Ovary (tissue), 7 donors: ENCODE measurements at regions not wholly inside any gene's neighbourhood (a gene's known extent, or its start where the extent isn't known, plus 50 kb on each side); places are given as distances from the start of the nearest gene placed in this dataset.

Experiments
- DNase-seq, 5 donors: peaks; one replicate each; pipeline ENCODE4 v3.0.0-alpha.2; 2019 to 2020
- H3K27ac ChIP-seq, 2 donors: fragments of 200-600 bp; one replicate each; pipeline versions ENCODE4 v1.5.1 to v1.8.0; 2019 to 2022
- H3K27me3 ChIP-seq: fragments of 200-600 bp; one replicate; pipeline ENCODE4 v1.8.0; 2022
- H3K36me3 ChIP-seq: fragments of 200-600 bp; sonication (generic); one replicate; pipeline ENCODE4 v1.5.1; 2019
- H3K4me1 ChIP-seq: one replicate; pipeline ENCODE4 v1.8.1; 2013; ENCODE audit warnings: mild to moderate bottlenecking, moderate library complexity; ENCODE audit not compliant: insufficient read depth
- H3K4me3 ChIP-seq: fragments of 200-600 bp; sonication (generic); one replicate; pipeline ENCODE4 v1.5.1; 2017
- H3K9me3 ChIP-seq, 2 donors: fragments of 200-600 bp in 1 of 2; sonication (generic) in 1 of 2; one replicate each; pipeline versions ENCODE4 v1.5.1 to v1.8.1; 2013 to 2019; ENCODE audit warnings: mild to moderate bottlenecking in 1 of 2, moderate library complexity in 1 of 2
- EP300 ChIP-seq: sonication (generic); formaldehyde crosslinking; IDR thresholded peaks from one replicate; pipeline ENCODE4 v1.6.1; 2017; ENCODE audit warnings: antibody characterized with exemption
- POLR2A ChIP-seq: fragments of 450-650 bp; IDR thresholded peaks from one replicate; pipeline ENCODE4 v1.6.1; 2017; ENCODE audit warnings: antibody characterized with exemption, mild to moderate bottlenecking, moderate library complexity
- WGBS, 3 donors: extraction: QIAGEN DNeasy Blood & Tissue Kit in 1 of 3; methylation state at CpG; one replicate each; pipeline versions ENCODE4 v1.1.5 to v1.1.7; 2013 to 2017; 5-methylcytosine and 5-hydroxymethylcytosine counted together
- intact Hi-C, 4 donors: fragments of 100-400 bp; cut with DNase I; formaldehyde crosslinking; loops; one replicate each; pipeline versions ENCODE4 v1.11.0 to v1.15.1; 2022 to 2023
- TF ChIP-seq, protein P1 (sequence below), 3 donors: fragments of 450-650 bp in 2 of 3; fragments of 200-600 bp in 1 of 3; IDR thresholded peaks; one replicate each; pipeline versions ENCODE4 v1.5.1 to v1.8.0; 2016 to 2022; ENCODE audit warnings: antibody characterized with exemption in 3 of 3, mild to moderate bottlenecking in 1 of 3
- donor health status: DM: no; HTN: no; CAD: no; lungs with moderate emphysema.
- donor health status: DM: no; HTN: no; CAD: no.
- donor health status: Bipolar disorder and iron deficiency.
- donor health status: DM: no; HTN: no; CAD: no.
- donor health status: DM: yes; HTN: yes; CAD: no.

DNA sequence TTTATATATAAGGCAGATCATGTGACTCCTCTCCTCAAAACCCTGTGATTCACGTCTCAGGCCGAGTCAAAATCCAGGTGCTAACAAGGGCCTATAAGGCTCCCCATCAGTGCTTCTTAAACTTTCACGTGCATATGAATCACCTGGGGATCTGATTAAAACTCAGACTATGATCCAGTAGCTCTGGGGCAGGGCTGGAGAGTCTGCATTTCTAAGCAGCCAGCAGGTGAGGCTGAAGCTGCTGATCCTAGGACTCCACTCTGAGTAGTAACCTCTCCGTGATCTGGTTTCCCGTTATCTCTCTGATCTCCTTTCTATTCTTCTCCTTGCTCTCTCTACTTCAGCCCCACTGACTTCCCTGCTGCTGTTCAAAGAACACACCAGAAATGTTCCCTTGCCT is 252.4 kb upstream of the RPS6KA3 start:
- intact Hi-C loops: no loop called here
- no peaks in the 10 kb centered on the region for H3K4me1 ChIP-seq
- TF ChIP-seq EP300 (no peak), POLR2A (no peak)
- TF ChIP-seq, protein P1, sequence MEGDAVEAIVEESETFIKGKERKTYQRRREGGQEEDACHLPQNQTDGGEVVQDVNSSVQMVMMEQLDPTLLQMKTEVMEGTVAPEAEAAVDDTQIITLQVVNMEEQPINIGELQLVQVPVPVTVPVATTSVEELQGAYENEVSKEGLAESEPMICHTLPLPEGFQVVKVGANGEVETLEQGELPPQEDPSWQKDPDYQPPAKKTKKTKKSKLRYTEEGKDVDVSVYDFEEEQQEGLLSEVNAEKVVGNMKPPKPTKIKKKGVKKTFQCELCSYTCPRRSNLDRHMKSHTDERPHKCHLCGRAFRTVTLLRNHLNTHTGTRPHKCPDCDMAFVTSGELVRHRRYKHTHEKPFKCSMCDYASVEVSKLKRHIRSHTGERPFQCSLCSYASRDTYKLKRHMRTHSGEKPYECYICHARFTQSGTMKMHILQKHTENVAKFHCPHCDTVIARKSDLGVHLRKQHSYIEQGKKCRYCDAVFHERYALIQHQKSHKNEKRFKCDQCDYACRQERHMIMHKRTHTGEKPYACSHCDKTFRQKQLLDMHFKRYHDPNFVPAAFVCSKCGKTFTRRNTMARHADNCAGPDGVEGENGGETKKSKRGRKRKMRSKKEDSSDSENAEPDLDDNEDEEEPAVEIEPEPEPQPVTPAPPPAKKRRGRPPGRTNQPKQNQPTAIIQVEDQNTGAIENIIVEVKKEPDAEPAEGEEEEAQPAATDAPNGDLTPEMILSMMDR (IDR thresholded peaks at IDR 0.05): no peak
- no peak for DNase-seq
- H3K9me3 ChIP-seq: no peaks in the 10 kb centered on the region
- H3K4me3 ChIP-seq: no peak overlapping the region
- H3K27me3 ChIP-seq: no peaks in the 10 kb centered on the region
- 52 to 68% (median 56%) methylated on average over 5 of the region's 5 CpGs for WGBS, 3 donors
- H3K36me3 ChIP-seq: no peaks in the 10 kb centered on the region
- no peak overlapping the region for H3K27ac ChIP-seq

DNA sequence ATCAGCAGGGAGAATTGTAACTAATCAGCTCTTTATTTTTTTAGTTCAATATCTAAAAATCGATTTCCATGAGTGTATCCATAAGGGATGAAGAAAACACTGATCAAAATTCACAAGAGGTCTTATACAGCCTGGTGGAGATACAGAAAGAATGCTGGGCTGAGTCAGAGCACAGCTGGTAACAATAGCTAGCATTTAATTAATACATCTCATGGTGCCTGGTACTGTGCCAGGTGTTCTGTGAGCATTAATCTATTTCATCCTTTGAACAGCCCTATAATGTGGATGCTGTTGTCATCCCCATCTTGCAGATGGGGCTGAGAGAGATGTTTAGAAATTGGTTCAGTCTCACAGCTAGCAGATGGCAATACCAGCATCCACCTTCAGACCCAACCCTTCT is 250.9 kb upstream of the RPS6KA3 start:
- Histone ChIP-seq H3K9me3 (no peaks in the 10 kb centered on the region), H3K36me3 (no peaks in the 10 kb centered on the region), H3K4me3 (no peak overlapping the region), H3K27ac (no peak overlapping the region), H3K4me1 (no peaks in the 10 kb centered on the region), H3K27me3 (no peaks in the 10 kb centered on the region)
- intact Hi-C loops: no loop called here
- TF ChIP-seq EP300: no peak
- TF ChIP-seq, protein P1 (IDR thresholded peaks at IDR 0.05): no peak
- no peak for TF ChIP-seq POLR2A
- no peak for DNase-seq
- 45 to 68% (median 63%) methylated on average over 1 of the region's 1 CpG for WGBS, 3 donors

DNA sequence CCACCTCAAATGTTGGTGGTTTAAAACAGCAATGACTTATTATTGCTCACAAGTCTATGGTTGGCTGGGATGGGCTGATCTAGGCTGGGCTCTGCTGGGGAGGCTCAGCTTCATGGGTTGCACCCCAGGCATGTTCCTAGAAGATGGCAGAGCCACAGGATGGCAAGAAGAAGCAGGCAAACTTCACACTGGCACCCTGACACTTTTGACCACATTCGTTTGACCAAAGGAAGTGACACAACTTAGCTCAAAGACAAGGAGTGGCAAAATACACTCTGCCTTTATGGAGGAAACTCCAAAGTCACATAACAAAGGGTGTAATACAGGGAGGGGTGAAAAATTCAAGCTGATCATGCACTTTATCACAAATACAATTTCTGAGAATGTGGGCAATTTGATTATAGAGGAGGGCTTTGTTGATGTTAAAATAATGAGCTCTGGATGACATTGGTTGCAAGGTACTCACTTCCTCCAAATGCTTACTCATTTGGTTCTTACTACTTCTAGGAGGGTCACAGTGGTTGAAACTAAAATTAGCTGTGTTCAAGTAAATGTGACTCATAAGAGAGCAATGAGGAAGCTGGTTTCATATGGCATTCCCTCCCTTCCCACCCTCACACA is 249.2 kb upstream of the RPS6KA3 start:
- H3K4me1 ChIP-seq: no peaks in the 10 kb centered on the region
- DNase-seq: no peak
- no peaks in the 10 kb centered on the region for H3K36me3 ChIP-seq
- no peaks in the 10 kb centered on the region for H3K9me3 ChIP-seq
- 40 to 47% (median 43%) methylated on average over 1 of the region's 1 CpG for WGBS, 3 donors
- TF ChIP-seq EP300 (no peak), POLR2A (no peak)
- TF ChIP-seq, protein P1 (IDR thresholded peaks at IDR 0.05): no peak
- no peak overlapping the region for H3K4me3 ChIP-seq
- intact Hi-C loops: no loop called here
- H3K27me3 ChIP-seq: no peaks in the 10 kb centered on the region
- no peak overlapping the region for H3K27ac ChIP-seq

DNA sequence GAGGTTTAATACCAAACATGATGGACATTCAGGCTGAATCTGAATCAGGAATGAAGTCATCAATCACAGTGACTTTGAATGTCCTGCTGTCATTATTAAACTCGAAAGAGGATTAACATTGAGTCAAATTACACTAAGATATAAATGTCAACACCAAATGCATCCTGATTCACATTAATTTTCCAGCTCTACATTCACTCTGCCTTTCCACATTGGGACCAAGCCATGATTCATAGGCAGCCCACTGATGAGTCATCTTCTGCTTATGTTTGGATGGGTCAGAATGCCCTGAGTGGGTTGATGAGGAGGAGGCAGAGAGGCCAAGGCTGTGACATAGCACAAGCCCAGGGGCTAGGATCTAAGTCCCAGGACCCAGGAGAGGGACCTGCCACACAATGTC is 247.6 kb upstream of the RPS6KA3 start:
- TF ChIP-seq, protein P1 (IDR thresholded peaks at IDR 0.05): no peak
- TF ChIP-seq EP300: no peak
- TF ChIP-seq POLR2A: no peak
- no peak overlapping the region for H3K27ac ChIP-seq
- H3K4me1 ChIP-seq: no peaks in the 10 kb centered on the region
- H3K9me3 ChIP-seq: no peaks in the 10 kb centered on the region
- H3K36me3 ChIP-seq: no peaks in the 10 kb centered on the region
- H3K4me3 ChIP-seq: no peak overlapping the region
- intact Hi-C loops: no loop called here
- no peak for DNase-seq
- WGBS, 3 donors: 23 to 37% (median 35%) methylated on average over 1 of the region's 1 CpG
- H3K27me3 ChIP-seq: no peaks in the 10 kb centered on the region
